OCI-LY3 (cell line): ENCODE measurements at regions not wholly inside any gene's neighbourhood (a gene's known extent, or its start where the extent isn't known, plus 50 kb on each side); places are given as distances from the start of the nearest gene placed in this dataset.

Experiments used
- H2AFZ ChIP-seq: fragments of 200-600, 300-600 bp; shearing (Covaris generic); 2 replicates; pipeline ENCODE4 v1.6.0; 2014; ENCODE audit warnings: antibody characterized with exemption, low read depth, low read length
- H3K27ac ChIP-seq: fragments of 200-600, 300-600 bp; sonication (generic); 2 replicates; pipeline ENCODE4 v1.5.1; 2014; ENCODE audit warnings: mild to moderate bottlenecking, low read length, moderate library complexity, mixed read lengths
- H3K27me3 ChIP-seq: fragments of 200-600, 300-600 bp; sonication (generic); 2 replicates; pipeline ENCODE4 v1.6.1; 2014; ENCODE audit warnings: low read depth, low read length, mixed read lengths
- H3K36me3 ChIP-seq: fragments of 200-600, 300-600 bp; sonication (generic); replicated peaks from 2 replicates; pipeline ENCODE3; 2014; ENCODE audit warnings: low read depth, low read length, mixed read lengths
- H3K4me1 ChIP-seq: fragments of 300-600, 200-600 bp; sonication (generic); 2 replicates; pipeline ENCODE4 v1.6.1; 2014; ENCODE audit warnings: low read length, mixed read lengths
- H3K4me2 ChIP-seq: fragments of 200-600, 300-600 bp; sonication (generic); 2 replicates; pipeline ENCODE4 v1.6.1; 2014; ENCODE audit warnings: low read length, mixed read lengths
- H3K4me3 ChIP-seq: fragments of 300-600, 200-600 bp; sonication (generic); 2 replicates; pipeline ENCODE4 v1.5.1; 2014; ENCODE audit warnings: antibody characterized with exemption, mild to moderate bottlenecking, low read length, moderate library complexity
- H3K79me2 ChIP-seq: fragments of 300-600, 200-600 bp; shearing (Covaris generic); 2 replicates; pipeline ENCODE4 v1.6.1; 2014; ENCODE audit warnings: mild to moderate bottlenecking, low read length, mixed read lengths
- H3K9ac ChIP-seq: fragments of 300-600, 200-600 bp; shearing (Covaris generic); 2 replicates; pipeline ENCODE4 v1.6.0; 2014; ENCODE audit warnings: mild to moderate bottlenecking, low read length, moderate library complexity
- H3K9me3 ChIP-seq: fragments of 200-600, 300-600 bp; shearing (Covaris generic); 2 replicates; pipeline ENCODE4 v1.6.1; 2014; ENCODE audit warnings: low read length, mixed read lengths; ENCODE audit not compliant: insufficient read depth
- H4K20me1 ChIP-seq: fragments of 200-600, 300-600 bp; sonication (generic); 2 replicates; pipeline ENCODE4 v1.6.1; 2016; ENCODE audit warnings: low read length, mixed read lengths; ENCODE audit not compliant: insufficient read depth
- CTCF ChIP-seq: fragments of 200-600, 300-600 bp; sonication (generic); IDR thresholded peaks from 2 replicates; pipeline ENCODE4 v1.5.1; 2014; ENCODE audit warnings: antibody characterized with exemption, low read length, low read depth
- EZH2phosphoT487 ChIP-seq: fragments of 200-600 bp; shearing (Covaris generic); IDR thresholded peaks from 2 replicates; pipeline ENCODE4 v1.6.1; 2018; ENCODE audit warnings: antibody characterized with exemption, mixed run types, low read depth

GRCh38 chr22:22810471-22810870 lies 77.1 kb upstream of the IGLL5 start:
- no peak overlapping the region for H3K9ac ChIP-seq
- H3K4me1 ChIP-seq: no peaks in the 10 kb centered on the region
- no peak overlapping the region for H2AFZ ChIP-seq
- H3K9me3 ChIP-seq: no peaks in the 10 kb centered on the region
- H3K27me3 ChIP-seq: no peaks in the 10 kb centered on the region
- H3K4me2 ChIP-seq: no peak overlapping the region
- TF ChIP-seq EZH2phosphoT487 (no peak), CTCF (no peak)
- H4K20me1 ChIP-seq: no peaks in the 10 kb centered on the region
- H3K27ac ChIP-seq: no peak overlapping the region
- no peaks in the 10 kb centered on the region for H3K79me2 ChIP-seq
- H3K4me3 ChIP-seq: no peak overlapping the region
- no peaks in the 10 kb centered on the region for H3K36me3 ChIP-seq

GRCh38 chr22:22811016-22812009 lies 76.3 kb upstream of the IGLL5 start:
- Histone ChIP-seq H3K9me3 (no peaks in the 10 kb centered on the region), H2AFZ (no peak overlapping the region), H3K4me3 (no peak overlapping the region), H3K9ac (no peak overlapping the region), H3K79me2 (no peaks in the 10 kb centered on the region), H3K27ac (no peak overlapping the region), H3K27me3 (no peaks in the 10 kb centered on the region), H3K4me2 (no peak overlapping the region), H4K20me1 (no peaks in the 10 kb centered on the region), H3K4me1 (no peaks in the 10 kb centered on the region), H3K36me3 (no peaks in the 10 kb centered on the region)
- TF ChIP-seq CTCF (no peak), EZH2phosphoT487 (no peak)

GRCh38 chr22:22812031-22812905 lies 75.3 kb upstream of the IGLL5 start:
- Histone ChIP-seq H3K4me1 (no peaks in the 10 kb centered on the region), H3K9ac (no peak overlapping the region), H3K27ac (no peak overlapping the region), H3K36me3 (no peaks in the 10 kb centered on the region), H3K4me2 (no peak overlapping the region), H3K27me3 (no peaks in the 10 kb centered on the region), H3K9me3 (no peaks in the 10 kb centered on the region), H3K4me3 (no peak overlapping the region), H2AFZ (no peak overlapping the region), H3K79me2 (no peaks in the 10 kb centered on the region), H4K20me1 (no peaks in the 10 kb centered on the region)
- TF ChIP-seq CTCF (no peak), EZH2phosphoT487 (no peak)
